HPDE6-E6E7 (cell line): ENCODE measurements at regions not wholly inside any gene's neighbourhood (a gene's known extent, or its start where the extent isn't known, plus 50 kb on each side); places are given as distances from the start of the nearest gene placed in this dataset.
"Not testable (repeated sequence)": the region's sequence is repeated elsewhere in the genome, so short reads cannot be mapped to it uniquely, and the experiment has no call there.

Experiments used
- DNase-seq: peaks from one replicate; pipeline ENCODE4 v3.0.0; 2011; ENCODE audit warnings: missing footprints; ENCODE audit errors: extremely low spot score

DNA sequence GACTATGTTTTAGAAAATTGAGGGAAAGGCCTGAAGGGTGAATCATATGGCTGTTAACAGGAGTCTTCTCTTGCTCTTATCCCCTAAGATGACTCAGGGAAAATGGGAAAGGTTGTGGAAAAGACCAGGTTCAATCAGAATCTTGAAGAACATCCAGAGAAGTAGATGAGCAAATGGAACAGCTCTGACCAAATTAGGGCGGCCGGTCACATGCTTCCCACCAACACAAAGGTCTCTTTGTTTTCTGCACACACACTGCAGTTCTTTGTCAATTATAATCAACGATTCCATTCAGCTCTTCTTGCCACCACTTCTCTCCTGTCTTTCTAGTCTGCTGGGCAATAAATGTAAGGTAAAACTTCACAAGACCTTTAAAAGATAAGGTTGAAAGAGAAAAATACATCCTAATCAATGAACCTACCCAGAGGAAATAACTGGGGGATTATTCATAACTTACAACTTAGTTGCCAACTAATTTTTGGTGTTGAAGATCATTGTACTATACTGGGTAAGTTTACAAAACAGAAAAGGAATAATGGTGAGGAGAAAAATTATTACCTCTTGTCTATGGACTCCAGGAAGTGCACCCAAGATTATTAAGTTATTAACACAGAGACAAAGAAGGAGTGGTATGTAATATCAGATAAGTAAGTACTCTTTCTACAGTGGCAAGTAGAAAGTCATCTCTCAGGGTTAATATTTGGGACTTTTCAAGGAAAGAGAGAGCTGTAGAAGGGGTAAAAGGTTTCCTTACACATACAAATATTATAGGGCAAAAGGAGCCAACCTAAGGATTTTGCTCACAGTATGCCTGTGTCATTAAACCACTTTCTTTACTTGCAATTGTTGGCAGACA is 441.9 kb upstream of the PIK3R1 start:
- DNase-seq = no peak

DNA sequence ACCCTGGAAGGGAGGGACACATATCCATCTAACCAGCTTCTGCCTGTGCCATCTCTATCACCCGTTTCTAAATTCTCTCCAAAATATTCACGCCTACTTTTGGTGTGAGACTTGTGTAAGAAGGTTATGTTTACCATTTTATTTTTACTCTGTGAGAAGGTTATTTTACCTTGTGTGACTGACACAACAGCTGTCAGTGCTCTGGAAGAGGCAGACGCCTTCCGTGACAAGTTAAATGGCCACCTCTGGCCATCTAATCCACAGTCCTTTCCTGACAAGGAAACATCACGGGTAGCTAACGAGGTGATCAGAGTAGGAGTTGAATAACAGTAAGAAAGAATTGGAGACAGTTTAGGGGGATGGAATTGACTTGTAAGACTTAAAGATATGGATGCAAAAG is 443.8 kb upstream of the PIK3R1 start:
- DNase-seq = no peak

DNA sequence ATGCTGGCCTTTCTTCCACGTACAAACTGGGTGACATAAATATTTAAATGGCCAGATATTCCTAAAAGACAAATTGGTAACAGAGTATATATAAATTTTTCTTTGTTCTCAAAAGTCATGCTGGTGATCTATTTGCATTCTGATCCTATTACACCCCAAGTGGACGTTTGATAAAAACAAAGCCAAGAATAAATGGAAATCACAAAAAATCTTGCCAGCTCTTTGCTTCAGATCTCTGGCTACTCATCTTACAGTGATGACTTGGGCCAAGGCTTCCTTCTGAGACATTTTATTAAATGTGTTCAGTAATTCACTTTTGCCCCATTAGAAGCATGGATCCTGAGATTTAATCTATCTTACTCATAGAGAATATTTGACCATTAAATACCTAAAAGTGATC is 444.3 kb upstream of the PIK3R1 start:
- DNase-seq = no peak

DNA sequence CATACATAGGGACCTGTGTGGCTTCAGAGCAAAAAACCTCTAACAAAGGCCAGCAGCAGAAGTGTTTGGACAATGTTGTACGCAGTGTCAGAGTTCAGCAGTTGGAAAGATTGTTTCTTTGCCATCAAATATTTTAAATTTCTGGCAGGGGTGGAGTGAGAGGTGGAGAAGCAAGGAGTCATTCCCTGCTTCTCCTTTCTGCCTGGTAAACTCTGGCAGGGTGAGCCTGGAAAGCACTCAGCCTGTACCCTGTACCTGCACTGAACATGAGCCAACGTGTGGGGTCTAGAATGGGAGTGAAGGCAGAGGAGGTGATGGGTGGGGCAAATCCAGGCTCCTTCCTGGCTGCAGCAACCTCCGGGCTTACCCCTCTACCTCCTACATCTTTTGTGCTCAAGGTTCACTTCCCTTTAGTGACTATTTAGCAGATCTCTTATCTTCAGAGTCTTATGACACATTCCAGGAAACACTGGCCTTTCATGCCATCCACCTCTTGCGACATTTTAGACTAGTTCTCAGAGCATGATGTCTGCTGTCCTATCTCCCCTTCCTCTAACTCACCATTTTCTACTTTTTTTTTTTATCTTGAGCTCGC is 445.0 kb upstream of the PIK3R1 start:
- no peak for DNase-seq

DNA sequence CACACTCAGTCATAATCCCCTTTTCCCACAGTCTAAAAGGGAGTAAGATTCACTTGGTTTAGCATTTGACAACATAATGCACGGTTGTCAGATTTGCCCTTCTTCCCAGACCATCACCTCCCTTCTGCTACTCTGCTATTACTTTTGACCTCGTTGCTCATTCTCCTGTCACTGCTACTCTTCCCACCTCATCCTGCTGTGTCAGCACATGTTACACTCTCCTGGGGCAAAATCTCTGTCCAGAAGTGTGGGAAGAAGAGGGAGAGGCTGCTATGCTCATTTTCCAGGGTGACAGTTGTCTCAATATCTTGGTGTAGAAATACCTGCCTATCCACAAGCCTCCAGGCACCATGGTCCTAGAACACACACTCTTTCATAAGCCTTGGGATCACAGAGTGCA is 449.9 kb upstream of the PIK3R1 start:
- no peak for DNase-seq

DNA sequence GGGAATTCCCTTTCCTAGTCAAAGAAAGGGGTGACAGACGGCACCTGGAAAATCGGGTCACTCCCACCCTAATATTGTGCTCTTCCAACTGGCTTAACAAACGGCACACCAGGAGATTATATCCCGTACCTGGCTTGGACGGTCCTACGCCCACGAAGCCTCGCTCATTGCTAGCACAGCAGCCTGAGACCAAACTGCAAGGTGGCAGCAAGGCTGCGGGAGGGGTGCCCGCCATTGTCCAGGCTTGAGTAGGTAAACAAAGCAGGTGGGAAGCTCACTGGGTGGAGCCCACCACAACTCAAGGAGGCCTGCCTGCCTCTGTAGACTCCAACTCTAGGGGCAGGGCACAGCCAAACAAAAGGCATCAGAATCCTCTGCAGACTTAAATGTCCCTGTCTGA is 457.8 kb upstream of the PIK3R1 start:
- not testable (repeated sequence) for DNase-seq

DNA sequence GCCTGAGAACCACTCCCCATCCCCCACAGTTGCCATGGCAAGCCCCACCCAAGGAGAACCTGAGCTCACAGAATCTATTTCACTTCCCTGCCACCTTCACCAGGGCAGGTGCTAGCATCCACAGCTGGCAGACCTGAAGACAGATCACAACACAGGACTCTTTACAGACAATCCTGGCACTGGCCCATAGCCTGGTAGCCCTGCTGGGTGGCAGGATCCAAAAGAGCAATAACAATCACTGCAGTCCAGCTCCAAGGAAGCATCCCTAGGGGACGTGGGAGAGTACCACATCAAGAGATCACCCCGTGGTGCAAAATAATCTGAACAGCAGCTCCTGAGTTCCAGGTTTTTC is 463.2 kb upstream of the PIK3R1 start:
- no peak for DNase-seq

DNA sequence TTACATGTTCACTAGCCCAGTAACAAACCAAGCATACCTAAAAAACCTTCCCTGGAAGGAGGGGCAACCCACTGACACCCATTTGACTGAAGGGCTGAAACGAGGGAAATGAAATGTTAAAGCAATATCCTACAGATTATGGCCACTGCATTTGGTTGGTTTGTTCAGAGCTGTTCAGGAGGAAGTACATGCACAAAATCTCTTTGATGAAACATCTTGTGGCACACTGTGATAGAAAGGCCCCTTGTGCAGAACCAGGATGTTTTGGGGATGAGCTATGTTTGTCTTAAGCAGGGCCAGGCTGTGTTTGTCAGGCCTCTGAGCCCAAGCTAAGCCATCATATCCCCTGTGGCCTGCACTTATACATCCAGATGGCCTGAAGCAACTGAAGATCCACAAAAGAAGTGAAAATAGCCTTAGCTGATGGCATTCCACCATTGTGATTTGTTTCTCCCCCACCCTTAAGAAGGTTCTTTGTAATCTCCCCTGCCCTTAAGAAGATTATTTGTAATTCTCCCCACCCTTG is 467.3 kb upstream of the PIK3R1 start:
- no peak for DNase-seq

DNA sequence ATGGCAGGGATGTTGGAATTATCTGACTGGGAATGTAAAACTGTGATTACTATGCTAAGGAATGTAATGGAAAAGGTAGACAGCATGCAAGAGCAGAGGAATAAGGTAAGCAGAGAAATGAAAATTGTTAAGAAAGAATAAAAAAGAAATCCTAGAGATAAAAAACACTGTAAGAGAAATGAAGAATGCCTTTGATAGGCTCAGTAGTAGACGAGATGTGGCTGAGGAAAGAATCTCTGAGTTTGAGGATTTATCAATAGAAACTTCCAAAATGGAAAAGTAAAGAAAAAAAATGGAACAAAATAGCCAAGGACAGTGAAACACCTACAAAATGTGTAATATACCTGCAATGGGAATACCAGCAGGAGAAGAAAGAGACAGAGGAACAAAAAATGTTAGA is 468.5 kb upstream of the PIK3R1 start:
- DNase-seq = no peak

DNA sequence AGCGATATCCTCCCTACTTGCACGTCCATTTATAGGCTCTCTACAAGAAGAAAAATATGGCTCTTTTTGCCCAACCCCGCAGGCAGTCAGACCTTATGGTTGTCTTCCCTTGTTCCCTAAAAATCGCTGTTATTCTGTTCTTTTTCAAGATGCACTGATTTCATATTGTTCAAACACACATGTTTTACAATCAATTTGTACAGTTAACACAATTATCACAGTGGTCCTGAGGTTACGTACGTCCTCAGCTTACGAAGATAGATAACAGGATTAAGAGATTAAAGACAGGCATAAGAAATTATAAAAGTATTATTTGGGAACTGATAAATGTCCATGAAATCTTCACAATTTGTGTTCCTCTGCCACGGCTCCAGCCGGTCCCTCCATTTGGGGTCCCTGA is 468.9 kb upstream of the PIK3R1 start:
- not testable (repeated sequence) for DNase-seq

DNA sequence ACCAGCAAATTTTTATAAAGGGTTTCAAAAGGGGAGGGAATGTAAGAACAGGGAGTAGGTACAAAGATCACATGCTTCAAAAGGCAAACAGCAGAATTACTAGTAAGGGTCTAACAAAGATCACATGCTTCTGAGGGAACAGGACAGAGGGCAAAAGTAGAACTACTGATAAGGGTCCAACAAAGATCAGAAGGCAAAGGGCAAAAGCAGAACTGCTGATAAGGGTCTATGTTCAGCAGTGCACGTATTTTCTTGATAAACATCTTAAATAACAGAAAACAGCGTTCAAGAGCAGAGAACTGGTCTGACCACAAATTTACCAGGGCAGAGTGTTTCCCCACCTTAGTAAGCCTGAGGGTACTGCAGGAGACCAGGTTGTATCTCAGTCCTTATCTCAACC is 469.5 kb upstream of the PIK3R1 start:
- DNase-seq = no peak

DNA sequence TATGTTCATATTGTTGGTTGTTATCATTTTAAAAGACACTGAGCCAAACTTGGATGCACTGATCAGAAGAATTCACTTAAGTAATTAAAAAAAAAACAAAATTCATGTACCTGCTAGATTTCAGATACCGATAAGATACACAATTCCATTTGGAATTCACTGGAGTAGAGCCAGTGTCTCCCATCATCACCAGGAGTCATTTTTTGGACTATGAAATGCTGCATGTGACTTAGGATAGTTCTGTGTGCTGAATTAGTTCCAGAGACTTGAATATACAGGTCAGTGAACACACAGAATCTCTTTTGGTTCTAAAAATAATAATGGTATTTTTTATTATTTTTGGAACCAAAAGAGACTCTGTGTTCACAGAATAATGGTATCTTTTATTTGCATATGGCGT is 482.6 kb upstream of the PIK3R1 start:
- DNase-seq = no peak

DNA sequence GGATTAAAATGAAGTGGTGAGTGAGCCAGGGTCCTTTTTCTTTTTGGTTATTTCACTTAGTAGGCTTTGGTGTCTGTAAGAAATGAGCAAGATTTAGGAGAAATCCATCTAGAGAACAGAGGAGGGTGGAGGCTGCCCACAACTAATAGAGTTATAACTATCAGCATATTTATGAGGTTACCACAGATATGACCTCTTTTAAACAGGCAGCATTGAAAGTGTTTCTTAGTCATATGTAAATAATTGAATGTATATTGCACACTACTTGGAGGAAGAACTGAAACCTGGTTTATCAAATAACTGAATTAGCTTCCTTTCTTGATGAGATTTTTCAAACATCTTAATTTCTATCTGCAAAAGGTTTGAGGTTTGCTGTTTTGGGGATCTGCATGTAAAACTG is 483.1 kb upstream of the PIK3R1 start:
- DNase-seq = no peak

DNA sequence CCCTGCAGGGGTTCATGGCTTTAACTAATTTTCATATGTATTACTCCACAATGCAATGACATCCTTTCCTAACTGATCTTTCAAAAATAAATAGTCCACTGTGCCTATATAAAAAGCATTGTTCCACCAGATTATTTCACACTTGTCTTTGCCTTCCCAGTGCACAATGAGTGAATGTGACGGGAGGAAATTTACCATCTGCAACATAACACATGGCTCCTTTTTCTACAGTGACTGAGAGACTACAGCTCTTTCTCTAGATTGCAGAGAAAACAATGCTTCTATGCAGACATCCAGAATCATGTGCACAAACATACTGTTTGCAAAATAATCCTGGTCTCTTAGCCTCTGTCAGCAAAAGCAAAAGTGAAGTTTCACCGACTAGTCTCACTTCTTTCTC is 483.7 kb upstream of the PIK3R1 start:
- no peak for DNase-seq

DNA sequence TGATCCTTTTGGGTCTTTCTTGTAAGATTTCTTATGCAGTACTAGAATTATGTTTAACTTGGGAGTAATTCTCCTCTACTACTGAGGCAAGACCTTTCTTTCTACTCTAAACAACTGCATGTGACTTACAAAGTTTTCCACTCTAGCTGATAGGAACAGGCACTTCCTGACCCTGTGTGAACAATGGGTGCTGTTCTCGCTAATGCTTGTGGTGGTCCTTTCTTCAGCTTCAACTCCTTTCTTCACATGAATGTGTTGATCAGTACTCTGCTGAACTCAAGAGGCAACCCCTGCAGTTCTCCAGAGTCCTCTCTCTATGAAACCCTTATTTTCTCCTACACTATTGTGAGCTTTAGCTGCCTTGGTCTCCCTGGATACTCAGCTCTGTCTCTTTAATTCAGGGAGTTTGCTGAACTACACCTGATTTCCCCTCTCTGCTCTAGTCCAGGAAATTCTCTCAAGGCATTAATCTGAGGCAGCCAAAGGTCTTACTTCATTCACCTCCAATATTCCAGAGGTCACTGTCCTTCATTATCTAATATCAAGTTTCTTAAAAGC is 484.6 kb upstream of the PIK3R1 start:
- DNase-seq = no peak

DNA sequence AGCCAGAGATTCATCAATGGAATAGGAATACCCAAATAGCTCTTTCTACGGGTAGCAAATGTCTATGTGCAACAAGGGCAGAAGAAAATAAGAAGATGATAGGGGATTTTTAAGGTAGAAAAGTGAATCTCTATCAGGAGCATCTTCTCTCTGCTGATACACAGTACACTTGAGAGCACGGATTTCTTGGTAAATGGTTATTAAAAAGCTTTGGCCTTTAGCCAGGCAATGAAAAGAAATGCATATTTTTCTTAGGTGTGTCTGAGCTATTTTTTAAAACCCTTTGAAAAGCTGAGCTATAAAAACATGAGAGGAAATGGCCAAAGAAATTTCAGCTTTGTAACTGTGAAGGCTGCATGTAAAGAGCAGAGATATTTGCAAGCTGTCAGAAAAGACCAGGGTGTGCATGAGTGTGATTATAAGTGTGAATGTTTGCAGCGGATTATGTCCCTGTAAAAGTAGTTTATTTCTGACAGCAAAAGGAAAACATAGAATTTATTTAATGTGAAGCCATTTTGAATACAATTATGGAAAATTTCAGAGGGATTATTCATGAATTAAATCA is 487.1 kb upstream of the PIK3R1 start:
- no peak for DNase-seq

DNA sequence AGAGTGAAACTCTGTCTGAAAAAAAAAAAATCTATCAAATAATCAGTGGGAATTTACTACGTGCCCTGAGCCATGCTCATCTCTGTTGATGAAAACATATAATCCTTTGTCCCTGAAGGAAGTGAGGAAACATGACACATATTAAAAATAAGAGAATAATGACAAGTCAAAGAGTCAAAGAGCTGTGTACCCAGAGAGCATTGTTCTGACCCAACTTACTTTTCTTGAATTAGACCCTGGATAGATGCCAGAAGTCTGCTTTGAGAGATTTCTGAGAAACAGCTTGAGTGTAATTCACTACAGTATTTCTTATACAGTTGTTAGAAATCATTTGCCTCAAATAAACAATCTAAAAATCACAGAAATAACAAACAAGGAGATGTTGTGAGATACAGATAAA is 490.0 kb upstream of the PIK3R1 start:
- DNase-seq = no peak

DNA sequence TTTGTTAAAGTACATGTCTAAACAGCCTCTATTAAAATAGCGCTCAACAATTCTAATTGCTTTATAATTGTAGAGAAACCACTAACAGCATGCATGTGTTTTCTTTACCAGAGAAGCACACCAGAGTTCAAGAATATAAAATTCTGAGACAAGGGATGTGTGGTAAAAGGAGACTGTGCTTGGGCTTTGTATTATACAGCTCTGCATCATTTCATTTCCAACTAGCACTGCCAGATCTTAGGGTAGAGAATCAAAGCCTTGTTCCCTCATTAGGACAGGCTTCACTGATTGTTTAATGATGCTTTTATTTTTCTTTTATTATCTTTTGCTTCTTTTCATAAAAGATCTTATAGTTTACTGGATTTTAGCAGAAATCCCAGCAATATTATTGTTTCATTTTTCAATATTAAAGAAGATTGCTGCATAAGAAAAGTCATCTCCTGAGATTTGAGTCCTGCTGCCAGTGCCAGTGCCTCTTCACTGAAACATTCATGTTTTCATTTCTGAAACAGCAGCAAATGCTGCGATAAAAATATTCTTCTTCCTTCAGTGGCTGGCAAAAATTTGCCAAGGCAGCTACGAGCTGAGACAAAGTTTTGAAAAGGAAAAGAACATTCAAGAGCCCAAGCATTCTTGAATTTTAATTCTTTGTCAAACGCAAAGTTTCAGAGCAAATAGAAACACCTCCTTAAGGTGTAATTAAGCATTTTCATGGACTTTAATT is 491.0 kb upstream of the PIK3R1 start:
- no peak for DNase-seq

DNA sequence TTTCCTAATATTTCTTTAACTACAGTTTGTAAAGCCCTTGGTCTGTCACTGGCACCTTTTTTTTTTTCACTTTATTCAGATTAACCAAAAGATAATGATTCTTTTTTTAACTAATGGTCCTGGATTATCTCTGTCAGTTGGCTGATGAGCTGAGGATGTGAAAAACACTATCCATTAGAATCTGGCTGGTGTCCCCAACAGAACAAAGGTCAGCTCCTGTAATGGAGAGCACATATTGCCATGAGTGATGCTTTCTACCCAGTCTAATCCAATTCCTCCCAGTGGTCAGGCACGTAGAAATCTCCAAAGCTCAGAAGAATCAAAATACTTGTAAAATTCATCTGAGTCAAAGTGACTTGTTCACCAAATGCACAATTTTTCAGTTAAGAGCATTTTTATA is 491.7 kb upstream of the PIK3R1 start:
- no peak for DNase-seq

DNA sequence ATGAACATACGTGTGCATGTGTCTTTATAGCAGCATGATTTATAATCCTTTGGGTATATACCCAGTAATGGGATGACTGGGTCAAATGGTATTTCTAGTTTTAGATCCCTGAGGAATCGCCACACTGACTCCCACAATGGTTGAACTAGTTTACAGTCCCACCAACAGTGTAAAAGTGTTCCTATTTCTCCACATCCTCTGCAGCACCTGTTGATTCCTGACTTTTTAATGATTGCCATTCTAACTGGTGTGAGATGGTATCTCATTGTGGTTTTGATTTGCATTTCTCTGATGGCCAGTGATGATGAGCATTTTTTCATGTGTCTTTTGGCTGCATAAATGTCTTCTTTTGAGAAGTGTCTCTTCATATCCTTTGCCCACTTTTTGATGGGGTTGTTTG is 493.0 kb upstream of the PIK3R1 start:
- DNase-seq = not testable (repeated sequence)

DNA sequence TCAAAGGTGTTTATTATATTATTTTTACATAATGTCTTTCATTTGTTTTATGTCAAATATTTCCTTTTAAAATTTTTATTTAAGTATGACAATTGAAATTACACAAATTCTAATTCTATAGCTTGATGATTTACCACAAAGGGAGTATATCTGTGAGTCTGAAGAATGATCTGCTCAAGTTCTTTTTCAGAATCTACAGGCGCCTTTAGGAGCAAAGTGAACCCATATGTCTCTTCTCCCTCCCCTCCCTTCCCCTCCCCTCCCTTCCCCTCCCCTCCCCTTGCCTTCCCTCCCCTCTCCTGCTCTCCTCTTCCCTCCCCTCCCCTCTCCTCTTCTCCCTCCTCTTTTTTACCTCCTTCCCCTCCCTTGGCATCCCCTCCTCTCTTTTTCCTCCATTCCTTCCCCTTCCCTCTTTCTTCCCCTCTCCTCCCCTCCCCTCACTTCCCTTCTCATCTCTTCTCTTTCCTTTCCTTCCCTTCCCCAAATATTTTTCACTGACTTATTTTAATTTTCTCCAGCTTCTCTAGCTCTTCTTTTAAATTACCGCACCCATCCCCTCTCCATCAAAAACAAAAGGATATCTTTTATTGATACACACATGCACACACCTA is 495.3 kb upstream of the PIK3R1 start:
- DNase-seq = no peak

DNA sequence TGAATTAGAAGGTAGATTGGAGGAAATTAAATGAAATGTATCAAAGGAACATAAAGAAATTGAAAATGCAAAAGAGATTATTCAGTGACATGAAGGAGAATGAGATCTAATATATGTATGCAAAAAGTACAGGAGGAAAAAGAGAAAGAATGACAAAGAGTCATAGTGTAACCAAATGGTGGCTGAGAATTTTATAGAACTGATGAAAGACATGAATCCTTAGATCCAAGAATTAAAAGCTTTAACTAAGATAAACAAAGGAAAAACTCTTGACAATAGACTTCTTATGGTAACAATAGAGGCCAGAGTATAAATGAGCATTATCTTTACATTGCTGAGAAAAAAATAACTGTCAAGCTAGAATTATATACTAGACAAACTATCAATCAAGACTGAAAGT is 505.4 kb upstream of the CD180 start:
- DNase-seq = no peak
